ENCODE measurements at regions not wholly inside any gene's neighbourhood (a gene's known extent, or its start where the extent isn't known, plus 50 kb on each side); places are given as distances from the start of the nearest gene placed in this dataset.

- Histone ChIP-seq H3K4me1 (replicated peaks in 1 of 4; ENCODE audit: control insufficient read depth in 3 of 4, insufficient read depth in 4 of 4, low read length in 3 of 4) (no peaks in the 10 kb centered on the region), H3K27ac (ENCODE audit: low read depth, low read length) (no peak overlapping the region), H3K79me2 (ENCODE audit: control insufficient read depth in 1 of 2, insufficient read depth in 2 of 2, low read length in 2 of 2) (no peaks in the 10 kb centered on the region), H3K27me3 (replicated peaks in 1 of 4; ENCODE audit: control insufficient read depth in 3 of 4, extremely low read depth in 1 of 4, insufficient read depth in 3 of 4, low read length in 3 of 4) (no peaks in the 10 kb centered on the region), H2BK12ac (ENCODE audit: low read depth, low read length) (no peak overlapping the region), H3K23me2 (ENCODE audit: low read depth, low read length) (no peaks in the 10 kb centered on the region), H3K4me3 (ENCODE audit: extremely low read depth in 1 of 4, insufficient read depth in 2 of 4, low read depth in 3 of 4, low read length in 4 of 4) (no peak overlapping the region), H3K9ac (replicated peaks in 1 of 4; ENCODE audit: extremely low read depth in 1 of 4, low read depth in 3 of 4, low read length in 3 of 4) (no peak overlapping the region), H2BK20ac (ENCODE audit: low read length) (no peak overlapping the region), H2AFZ (ENCODE audit: low read length) (no peak overlapping the region), H4K91ac (replicated peaks; ENCODE audit: insufficient read length, low read length) (no peak overlapping the region), H3K36me3 (ENCODE audit: control insufficient read depth in 2 of 4, insufficient read depth in 4 of 4, low read length in 3 of 4) (no peaks in the 10 kb centered on the region), H3K18ac (ENCODE audit: extremely low read depth, low read length) (no peak overlapping the region), H3K56ac (replicated peaks; ENCODE audit: insufficient read length, low read depth, low read length) (no peak overlapping the region), H4K5ac (ENCODE audit: insufficient read length, low read depth, low read length) (no peak overlapping the region), H2BK120ac (replicated peaks; ENCODE audit: low read depth, low read length) (no peak overlapping the region), H3K79me1 (ENCODE audit: low read depth, low read length) (no peaks in the 10 kb centered on the region), H4K8ac (ENCODE audit: extremely low read depth, insufficient read depth, low read length) (no peak overlapping the region), H3K4ac (replicated peaks; ENCODE audit: insufficient read length, low read depth, low read length) (no peak overlapping the region), H2AK5ac (ENCODE audit: low read depth, low read length) (no peak overlapping the region), H4K20me1 (replicated peaks in 1 of 2; ENCODE audit: control insufficient read depth in 1 of 2, insufficient read depth in 2 of 2, low read length in 2 of 2) (no peaks in the 10 kb centered on the region), H2BK5ac (ENCODE audit: low read depth, low read length) (no peak overlapping the region), H3K9me3 (ENCODE audit: insufficient read depth in 2 of 2, low read depth in 1 of 2, low read length in 1 of 2) (peaks cover 0 to 4% of the 10 kb centered on the region in 2 experiments; a peak in 1 of 4 replicates), H3K4me2 (ENCODE audit: insufficient read depth in 1 of 2, low read depth in 2 of 2, low read length in 2 of 2) (no peak overlapping the region), H3K23ac (ENCODE audit: insufficient read length) (no peak overlapping the region), H3K14ac (ENCODE audit: insufficient read length) (no peak overlapping the region), H2BK15ac (ENCODE audit: low read length) (no peak overlapping the region)
- no peak for DNase-seq (ENCODE audit: low read depth in 1 of 2, low spot score in 2 of 2)
- ChIA-PET CTCF (ENCODE audit: partially characterized antibody) (no interaction called here), POLR2A (ENCODE audit: partially characterized antibody) (no interaction called here)
- no peak for TF ChIP-seq TEAD4 (IDR thresholded peaks at IDR 0.05; ENCODE audit: low read depth, low read length)
- no peak for TF ChIP-seq CREB1 (IDR thresholded peaks at IDR 0.05)
- no peak for TF ChIP-seq ASH2L (IDR thresholded peaks at IDR 0.05; ENCODE audit: low read length)
- no peak for TF ChIP-seq YY1 (IDR thresholded peaks at IDR 0.05; ENCODE audit: low read depth, low read length)
- no peak for TF ChIP-seq CBX8 (IDR thresholded peaks at IDR 0.05; ENCODE audit: borderline replicate concordance, low read depth, low read length)
- no peak for TF ChIP-seq SAP30 (IDR thresholded peaks at IDR 0.05; ENCODE audit: insufficient read depth, insufficient replicate concordance, low read length)
- TF ChIP-seq PHF8 (conservative IDR thresholded peaks at IDR 0.05; ENCODE audit: low read depth, low read length), result no peak
- no peak for FAIRE-seq
Observed at GRCh38 chr2:164155558-164155957, 419.8 kb upstream of the FIGN start.

All from H1 (cell line).